SH-SY5Y (cell line): ENCODE measurements at regions not wholly inside any gene's neighbourhood (a gene's known extent, or its start where the extent isn't known, plus 50 kb on each side); places are given as distances from the start of the nearest gene placed in this dataset.

Source experiments
- GATA2 ChIP-seq: IDR thresholded peaks from 2 replicates; pipeline ENCODE4 v1.6.1; 2011; ENCODE audit warnings: mild to moderate bottlenecking, low read depth, low read length
- GATA3 ChIP-seq: IDR thresholded peaks from 2 replicates; pipeline ENCODE4 v1.6.1; 2011; ENCODE audit warnings: low read depth, mild to moderate bottlenecking, low read length, moderate library complexity

DNA sequence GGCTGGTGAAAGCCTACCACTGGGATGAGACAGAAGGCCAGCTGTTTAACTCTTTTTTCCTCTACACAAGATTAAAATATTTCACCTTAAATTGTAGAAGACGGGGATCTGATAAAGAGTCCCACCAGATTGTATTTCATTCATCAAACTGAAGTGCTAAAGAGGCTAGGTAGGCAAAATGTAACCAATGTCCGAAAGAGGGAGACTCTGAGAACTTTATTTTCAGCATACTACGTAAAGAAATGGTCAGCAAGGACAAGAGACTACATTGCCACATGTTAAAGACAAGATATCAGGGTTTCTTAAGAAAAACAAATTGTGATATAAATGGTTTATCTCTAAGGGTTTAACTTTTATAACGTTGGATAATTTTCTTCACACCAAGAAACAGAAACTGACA, 71.6 kb upstream of the INPP4B start:
- TF ChIP-seq GATA2 = no peak
- no peak for TF ChIP-seq GATA3
